H9 (cell line): ENCODE measurements at regions not wholly inside any gene's neighbourhood (a gene's known extent, or its start where the extent isn't known, plus 50 kb on each side); places are given as distances from the start of the nearest gene placed in this dataset.

Source experiments
- DNase-seq: peaks from one replicate; pipeline ENCODE4 v3.0.0-alpha.2; 2017
- H2AFZ ChIP-seq: one replicate; pipeline ENCODE4 v1.6.1; 2013; ENCODE audit warnings: mild to moderate bottlenecking, low read length, control low read depth, moderate library complexity
- H2AK5ac ChIP-seq: 2 replicates; pipeline ENCODE4 v1.6.1; 2013; ENCODE audit warnings: low read length, control low read depth, mixed read lengths; ENCODE audit not compliant: insufficient read length
- H2BK120ac ChIP-seq: one replicate; pipeline ENCODE4 v1.6.1; 2013; ENCODE audit warnings: low read depth, mild to moderate bottlenecking, low read length, control low read depth, inconsistent platforms; ENCODE audit not compliant: poor library complexity, severe bottlenecking
- H2BK12ac ChIP-seq: 2 replicates; pipeline ENCODE4 v1.6.1; 2013; ENCODE audit warnings: low read length, control low read depth, mixed read lengths, low read depth; ENCODE audit not compliant: insufficient read length
- H2BK15ac ChIP-seq: 2 replicates; pipeline ENCODE4 v1.6.1; 2013; ENCODE audit warnings: low read depth, low read length, control low read depth
- H2BK20ac ChIP-seq: one replicate; pipeline ENCODE4 v1.6.1; 2013; ENCODE audit warnings: low read depth, mild to moderate bottlenecking, low read length, control low read depth, inconsistent platforms; ENCODE audit not compliant: poor library complexity, severe bottlenecking
- H2BK5ac ChIP-seq: 2 replicates; pipeline ENCODE4 v1.6.1; 2013; ENCODE audit warnings: low read length, control low read depth, mixed read lengths; ENCODE audit not compliant: insufficient read length
- H3K14ac ChIP-seq: 2 replicates; pipeline ENCODE4 v1.6.1; 2013; ENCODE audit warnings: low read length, control low read depth; ENCODE audit not compliant: insufficient read depth
- H3K18ac ChIP-seq: 2 replicates; pipeline ENCODE4 v1.6.1; 2013; ENCODE audit warnings: low read depth, mild to moderate bottlenecking, mixed read lengths, low read length, control low read depth; ENCODE audit not compliant: insufficient read length
- H3K23ac ChIP-seq: 2 replicates; pipeline ENCODE4 v1.6.1; 2013; ENCODE audit warnings: low read length, control low read depth, mixed read lengths, low read depth; ENCODE audit not compliant: insufficient read length
- H3K23me2 ChIP-seq: 2 replicates; pipeline ENCODE4 v1.6.1; 2013; ENCODE audit warnings: low read depth, mild to moderate bottlenecking, mixed read lengths, low read length, control low read depth; ENCODE audit not compliant: insufficient read length, poor library complexity, severe bottlenecking
- H3K27ac ChIP-seq: 2 replicates; pipeline ENCODE4 v1.5.1; 2013; ENCODE audit warnings: low read length, control low read depth, mixed read lengths, low read depth; ENCODE audit not compliant: insufficient read length
- H3K27me3 ChIP-seq: 2 replicates; pipeline ENCODE4 v1.6.1; 2013; ENCODE audit warnings: low read length, control low read depth, inconsistent platforms; ENCODE audit not compliant: insufficient read depth
- H3K4ac ChIP-seq: 2 replicates; pipeline ENCODE4 v1.6.1; 2013; ENCODE audit warnings: low read depth, mild to moderate bottlenecking, control low read depth, inconsistent platforms, low read length, moderate library complexity
- H3K4me1 ChIP-seq: 2 replicates; pipeline ENCODE4 v1.6.1; 2013; ENCODE audit warnings: low read length, control low read depth, inconsistent platforms; ENCODE audit not compliant: insufficient read depth
- H3K4me2 ChIP-seq: 2 replicates; pipeline ENCODE4 v1.6.1; 2013; ENCODE audit warnings: low read length, control low read depth, mixed read lengths; ENCODE audit not compliant: insufficient read length, insufficient read depth
- H3K56ac ChIP-seq: 2 replicates; pipeline ENCODE4 v1.6.1; 2013; ENCODE audit warnings: low read depth, mild to moderate bottlenecking, mixed read lengths, low read length, control low read depth; ENCODE audit not compliant: insufficient read length
- H3K79me1 ChIP-seq: 2 replicates; pipeline ENCODE4 v1.6.1; 2013; ENCODE audit warnings: low read depth, mild to moderate bottlenecking, moderate library complexity, low read length, control low read depth, inconsistent platforms; ENCODE audit not compliant: insufficient read depth, poor library complexity, severe bottlenecking
- H3K79me2 ChIP-seq: 2 replicates; pipeline ENCODE4 v1.6.1; 2013; ENCODE audit warnings: low read length, control low read depth, inconsistent platforms; ENCODE audit not compliant: insufficient read depth
- H3K9ac ChIP-seq: 2 replicates; pipeline ENCODE4 v1.6.1; 2013; ENCODE audit warnings: low read length, control low read depth, mixed read lengths; ENCODE audit not compliant: insufficient read length; ENCODE audit errors: extremely low read depth
- H3K9me3 ChIP-seq: one replicate; pipeline ENCODE4 v1.6.1; 2013; ENCODE audit warnings: low read depth, low read length, inconsistent platforms; ENCODE audit not compliant: control insufficient read depth
- H3T11ph ChIP-seq: one replicate; pipeline ENCODE4 v1.6.1; 2013; ENCODE audit warnings: mild to moderate bottlenecking, low read length, control low read depth, inconsistent platforms
- H4K20me1 ChIP-seq: one replicate; pipeline ENCODE4 v1.6.1; 2013; ENCODE audit not compliant: control insufficient read depth, insufficient read length, insufficient read depth
- H4K5ac ChIP-seq: 2 replicates; pipeline ENCODE4 v1.6.1; 2013; ENCODE audit warnings: low read depth, mild to moderate bottlenecking, mixed read lengths, low read length, control low read depth; ENCODE audit not compliant: insufficient read length
- H4K8ac ChIP-seq: replicated peaks from 2 replicates; pipeline ENCODE4 v1.6.1; 2013; ENCODE audit warnings: low read length, control low read depth, mixed read lengths, low read depth; ENCODE audit not compliant: insufficient read length
- H4K91ac ChIP-seq: 2 replicates; pipeline ENCODE4 v1.6.1; 2013; ENCODE audit warnings: low read depth, mild to moderate bottlenecking, moderate library complexity, mixed read lengths, low read length, control low read depth; ENCODE audit not compliant: insufficient read length
- H3K27ac Mint-ChIP-seq, 3 experiments: 2 replicates in 2 of 3; 3 replicates in 1 of 3; pipeline ENCODE4 v1.8.0; 2020 to 2021; ENCODE audit warnings: mixed read lengths in 3 of 3, mild to moderate bottlenecking in 1 of 3, moderate library complexity in 1 of 3
- H3K27me3 Mint-ChIP-seq: 2 replicates; pipeline ENCODE4 v1.8.0; 2021; ENCODE audit warnings: low read depth, mild to moderate bottlenecking, moderate library complexity, mixed read lengths
- H3K36me3 Mint-ChIP-seq, 3 experiments: 2 replicates in 2 of 3; 3 replicates in 1 of 3; pipeline ENCODE4 v1.8.0; 2020 to 2021; ENCODE audit warnings: low read depth in 3 of 3, mixed read lengths in 3 of 3; ENCODE audit not compliant: insufficient read depth in 1 of 3
- H3K4me1 Mint-ChIP-seq, 2 experiments: 2 replicates each; pipeline ENCODE4 v1.8.0; 2020; ENCODE audit warnings: mixed read lengths in 2 of 2
- H3K4me3 Mint-ChIP-seq, 2 experiments: 2 replicates in 1 of 2; 3 replicates in 1 of 2; pipeline ENCODE4 v1.8.0; 2020 to 2021; ENCODE audit warnings: mild to moderate bottlenecking in 2 of 2, mixed read lengths in 2 of 2, moderate library complexity in 1 of 2
- H3K9me3 Mint-ChIP-seq, 2 experiments: 2 replicates in 1 of 2; 3 replicates in 1 of 2; pipeline ENCODE4 v1.8.0; 2020; ENCODE audit warnings: mild to moderate bottlenecking in 2 of 2, mixed read lengths in 2 of 2, moderate library complexity in 1 of 2
- CTCF ChIP-seq: fragments of 200-600 bp; sonication (generic); conservative IDR thresholded peaks from 3 replicates; pipeline ENCODE4 v1.8.0; 2021; ENCODE audit warnings: antibody characterized with exemption, mild to moderate bottlenecking

- H3K14ac ChIP-seq, result no peak overlapping the region
- peaks cover 0 to 7% of the 10 kb centered on the region in 2 experiments; a peak in 2 of 5 replicates for H3K9me3 Mint-ChIP-seq
- H3K56ac ChIP-seq, result no peak overlapping the region
- no peak overlapping the region for H3K4me3 Mint-ChIP-seq
- H2BK12ac ChIP-seq, result no peak overlapping the region
- H3K4me1 Mint-ChIP-seq, result peaks cover 0 to 7% of the 10 kb centered on the region in 2 experiments; a peak in 2 of 4 replicates
- no peak for DNase-seq
- H2BK5ac ChIP-seq, result no peak overlapping the region
- no peaks in the 10 kb centered on the region for H3K27me3 ChIP-seq
- no peaks in the 10 kb centered on the region for H3K9me3 ChIP-seq
- H4K5ac ChIP-seq, result no peak overlapping the region
- no peak overlapping the region for H3K4me2 ChIP-seq
- H2AFZ ChIP-seq, result no peak overlapping the region
- no peak overlapping the region for H4K91ac ChIP-seq
- H4K8ac ChIP-seq, result no peak overlapping the region
- H3T11ph ChIP-seq, result no peak overlapping the region
- no peaks in the 10 kb centered on the region for H3K4me1 ChIP-seq
- no peaks in the 10 kb centered on the region for H3K23me2 ChIP-seq
- no peak overlapping the region for H3K23ac ChIP-seq
- no peaks in the 10 kb centered on the region for H3K79me2 ChIP-seq
- TF ChIP-seq CTCF, result no peak
- H4K20me1 ChIP-seq, result no peaks in the 10 kb centered on the region
- H3K27ac Mint-ChIP-seq, result no peak overlapping the region
- H3K27me3 Mint-ChIP-seq, result no peaks in the 10 kb centered on the region
- H3K4ac ChIP-seq, result no peak overlapping the region
- no peak overlapping the region for H3K18ac ChIP-seq
- H3K36me3 Mint-ChIP-seq, result peaks cover 0 to 10% (median 0%) of the 10 kb centered on the region in 3 experiments; a peak in 3 of 7 replicates
- H2AK5ac ChIP-seq, result no peak overlapping the region
- no peak overlapping the region for H3K9ac ChIP-seq
- no peak overlapping the region for H3K27ac ChIP-seq
- H2BK20ac ChIP-seq, result no peak overlapping the region
- H2BK120ac ChIP-seq, result no peak overlapping the region
- no peaks in the 10 kb centered on the region for H3K79me1 ChIP-seq
- no peak overlapping the region for H2BK15ac ChIP-seq
Measured at GRCh38 chr2:194769030-194769429, 888.0 kb upstream of the SLC39A10 start.
